GM12891 (cell line): ENCODE measurements at regions not wholly inside any gene's neighbourhood (a gene's known extent, or its start where the extent isn't known, plus 50 kb on each side); places are given as distances from the start of the nearest gene placed in this dataset.

Experiments used
- DNase-seq: peaks from one replicate; pipeline ENCODE4 v3.0.0; 2011; ENCODE audit warnings: low spot score; ENCODE audit not compliant: insufficient read length
- FAIRE-seq: peaks from 2 replicates; lab custom pipeline; 2011; peaks lifted over from hg19 to GRCh38; lab: Jason Lieb, UNC
- PAX5 ChIP-seq: IDR thresholded peaks from 2 replicates; pipeline ENCODE4 v1.6.1; 2011; ENCODE audit warnings: low read length, moderate library complexity, mild to moderate bottlenecking; ENCODE audit not compliant: insufficient read depth, severe bottlenecking
- POLR2A ChIP-seq: IDR thresholded peaks from 2 replicates; pipeline ENCODE4 v1.6.1; 2011; ENCODE audit warnings: low read depth, low read length, control low read depth
- POLR2AphosphoS5 ChIP-seq: IDR thresholded peaks from 2 replicates; pipeline ENCODE4 v1.6.1; 2011; ENCODE audit warnings: low read depth, low read length, control low read depth
- POU2F2 ChIP-seq: IDR thresholded peaks from 2 replicates; pipeline ENCODE4 v1.6.1; 2011; ENCODE audit warnings: low read depth, mild to moderate bottlenecking, control low read depth, low read length, moderate library complexity
- SPI1 ChIP-seq: IDR thresholded peaks from 2 replicates; pipeline ENCODE4 v1.6.1; 2011; ENCODE audit warnings: low read depth, low read length, control low read depth
- TAF1 ChIP-seq: IDR thresholded peaks from 2 replicates; pipeline ENCODE4 v1.6.1; 2011; ENCODE audit warnings: low read depth, low read length, control low read depth

GRCh38 chr15:31455499-31455898, 128.9 kb downstream of the KLF13 start:
- no peak for DNase-seq
- TF ChIP-seq SPI1 (no peak), POLR2AphosphoS5 (no peak), POLR2A (no peak), POU2F2 (no peak), TAF1 (no peak), PAX5 (no peak)
- peak; percentile 54 for FAIRE-seq

GRCh38 chr15:31456354-31457060, 129.9 kb downstream of the KLF13 start:
- TF ChIP-seq SPI1 (no peak), TAF1 (no peak), POU2F2 (no peak), POLR2AphosphoS5 (no peak), POLR2A (no peak), PAX5 (no peak)
- DNase-seq (no peak), FAIRE-seq (peak; percentile 20)

- TF ChIP-seq SPI1 (no peak), PAX5 (no peak), POU2F2 (no peak), POLR2AphosphoS5 (no peak), POLR2A (no peak), TAF1 (no peak)
- peak; percentile 50 for FAIRE-seq
- DNase-seq: no peak
Observed at GRCh38 chr15:31457161-31457560, 130.5 kb downstream of the KLF13 start.

GRCh38 chr15:31457631-31458526, 131.2 kb downstream of the KLF13 start:
- TF ChIP-seq TAF1: no peak
- TF ChIP-seq SPI1: no peak
- TF ChIP-seq PAX5: no peak
- TF ChIP-seq POLR2AphosphoS5: no peak
- no peak for TF ChIP-seq POU2F2
- no peak for TF ChIP-seq POLR2A
- DNase-seq (no peak), FAIRE-seq (peak; percentile 57)

GRCh38 chr15:31458596-31459399, 132.2 kb downstream of the KLF13 start:
- DNase-seq (no peak), FAIRE-seq (peak; percentile 98)
- TF ChIP-seq PAX5 (no peak), POU2F2 (peak; percentile 97), TAF1 (no peak)

- no peak for FAIRE-seq
- no peak for DNase-seq
- TF ChIP-seq POLR2A (no peak), SPI1 (no peak), TAF1 (no peak), POLR2AphosphoS5 (no peak), PAX5 (no peak), POU2F2 (no peak)
Observed at GRCh38 chr15:31459400-31459748, 132.7 kb downstream of the KLF13 start.

GRCh38 chr15:31461375-31461774, 134.7 kb downstream of the KLF13 start:
- no peak for DNase-seq
- TF ChIP-seq PAX5 (no peak), POLR2A (no peak), POU2F2 (no peak), SPI1 (no peak), POLR2AphosphoS5 (no peak), TAF1 (no peak)
- no peak for FAIRE-seq

GRCh38 chr15:31461911-31462480, 135.4 kb downstream of the KLF13 start:
- no peak for FAIRE-seq
- no peak for TF ChIP-seq POU2F2
- no peak for TF ChIP-seq POLR2A
- TF ChIP-seq POLR2AphosphoS5: no peak
- no peak for TF ChIP-seq TAF1
- TF ChIP-seq SPI1: no peak
- no peak for TF ChIP-seq PAX5
- no peak for DNase-seq

- DNase-seq (no peak), FAIRE-seq (no peak)
- no peak for TF ChIP-seq PAX5
- no peak for TF ChIP-seq POLR2A
- no peak for TF ChIP-seq SPI1
- no peak for TF ChIP-seq TAF1
- no peak for TF ChIP-seq POLR2AphosphoS5
- TF ChIP-seq POU2F2: no peak
Observed at GRCh38 chr15:31463521-31464102, 137.0 kb downstream of the KLF13 start.
